GM23248 (cell line): ENCODE measurements at regions not wholly inside any gene's neighbourhood (a gene's known extent, or its start where the extent isn't known, plus 50 kb on each side); places are given as distances from the start of the nearest gene placed in this dataset.

Experiments used
- DNase-seq: peaks from one replicate; pipeline ENCODE4 v3.0.0-alpha.2; 2015
- H2AFZ ChIP-seq: fragments of 200-600 bp; sonication (generic); 2 replicates; pipeline ENCODE4 v1.6.1; 2016; ENCODE audit warnings: antibody characterized with exemption
- H3F3A ChIP-seq: fragments of 200-600 bp; sonication (generic); 2 replicates; pipeline ENCODE4 v1.6.1; 2016; ENCODE audit warnings: mild to moderate bottlenecking, antibody characterized with exemption, mixed run types; ENCODE audit not compliant: insufficient read depth
- H3K27ac ChIP-seq: fragments of 200-600 bp; sonication (generic); 2 replicates; pipeline ENCODE4 v1.5.1; 2016; ENCODE audit warnings: mild to moderate bottlenecking
- H3K27me3 ChIP-seq: fragments of 200-600 bp; sonication (generic); replicated peaks from 2 replicates; pipeline ENCODE4 v1.6.1; 2016; ENCODE audit warnings: mild to moderate bottlenecking; ENCODE audit not compliant: insufficient read depth
- H3K36me3 ChIP-seq: fragments of 200-600 bp; sonication (generic); 2 replicates; pipeline ENCODE4 v1.6.1; 2016; ENCODE audit warnings: low read depth, mild to moderate bottlenecking
- H3K4me1 ChIP-seq: fragments of 200-600 bp; sonication (generic); 2 replicates; pipeline ENCODE4 v1.6.1; 2016; ENCODE audit warnings: mild to moderate bottlenecking; ENCODE audit not compliant: insufficient read depth
- H3K4me2 ChIP-seq: fragments of 200-600 bp; sonication (generic); one replicate; pipeline ENCODE4 v1.6.1; 2016; ENCODE audit warnings: mild to moderate bottlenecking; ENCODE audit not compliant: unreplicated experiment
- H3K4me3 ChIP-seq: fragments of 200-600 bp; sonication (generic); 2 replicates; pipeline ENCODE4 v1.5.1; 2016; ENCODE audit warnings: mild to moderate bottlenecking
- H3K79me2 ChIP-seq: fragments of 200-600 bp; sonication (generic); 2 replicates; pipeline ENCODE4 v1.6.1; 2016; ENCODE audit warnings: mild to moderate bottlenecking; ENCODE audit not compliant: insufficient read depth
- H3K9ac ChIP-seq: fragments of 200-600 bp; sonication (generic); 2 replicates; pipeline ENCODE4 v1.6.1; 2016; ENCODE audit warnings: mild to moderate bottlenecking
- H3K9me2 ChIP-seq: fragments of 200-600 bp; sonication (generic); 2 replicates; pipeline ENCODE4 v1.6.1; 2016; ENCODE audit warnings: mixed run types, mild to moderate bottlenecking, moderate library complexity; ENCODE audit not compliant: insufficient read depth
- H3K9me3 ChIP-seq: fragments of 200-600 bp; sonication (generic); one replicate; pipeline ENCODE4 v1.6.1; 2017; ENCODE audit warnings: low read depth
- H4K20me1 ChIP-seq: fragments of 200-600 bp; sonication (generic); 2 replicates; pipeline ENCODE4 v1.6.0; 2016; ENCODE audit not compliant: insufficient read depth
- EZH2 ChIP-seq: fragments of 200-600 bp; sonication (generic); IDR thresholded peaks from 2 replicates; pipeline ENCODE4 v1.6.1; 2018; ENCODE audit warnings: antibody characterized with exemption, mild to moderate bottlenecking; ENCODE audit not compliant: insufficient read depth, poor library complexity, severe bottlenecking
- EZH2phosphoT487 ChIP-seq: fragments of 200-600 bp; sonication (generic); IDR thresholded peaks from 2 replicates; pipeline ENCODE4 v1.6.1; 2018; ENCODE audit warnings: antibody characterized with exemption, moderate library complexity, mild to moderate bottlenecking, low read depth; ENCODE audit not compliant: insufficient read depth
- WGBS, 2 experiments: methylation state at CpG; one replicate each; pipeline ENCODE4 v1.1.6; 2015 to 2017; ENCODE audit warnings: low lambda C conversion rate in 2 of 2, low coverage in 1 of 2; ENCODE audit errors: missing lambda C conversion rate in 2 of 2; 5-methylcytosine and 5-hydroxymethylcytosine counted together
- in situ Hi-C: fragments of 300-500 bp; cut with MboI; formaldehyde crosslinking; loops from 2 replicates; pipeline ENCODE4 v1.15.0; 2020

DNA sequence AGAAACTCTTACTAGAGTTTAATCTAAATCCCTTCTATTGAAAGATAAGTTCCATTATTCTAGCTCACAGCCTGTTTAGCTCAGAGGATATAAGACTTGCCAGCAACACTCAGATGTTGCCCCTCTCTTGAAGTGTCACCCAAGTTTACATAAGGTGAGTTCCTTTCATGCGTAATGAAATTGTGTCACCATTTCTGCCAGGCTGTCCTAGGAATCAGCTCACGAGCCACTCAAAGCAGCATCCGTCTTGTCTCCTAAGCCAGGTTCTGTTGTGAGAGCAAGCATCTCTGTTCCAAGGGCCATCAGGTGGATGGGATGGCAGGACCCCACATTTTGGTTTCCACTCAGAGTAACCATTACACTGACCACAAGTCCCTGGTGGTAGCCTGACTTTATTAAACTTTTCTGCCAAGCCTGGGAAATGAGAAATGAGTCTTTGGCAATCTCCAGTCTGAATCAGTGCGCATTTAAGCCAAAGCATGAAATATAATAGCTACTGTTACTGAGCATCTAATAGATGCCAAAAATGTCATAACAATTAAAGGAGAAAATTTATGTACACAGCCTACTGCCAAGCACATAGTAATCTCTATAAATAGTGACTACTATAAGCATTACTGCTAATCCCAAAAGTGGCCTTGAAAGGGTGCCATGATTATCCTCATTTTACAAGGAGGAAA is 179.6 kb upstream of the MIR17HG start:
- Histone ChIP-seq H4K20me1 (no peaks in the 10 kb centered on the region), H3K9ac (no peak overlapping the region), H3K27me3 (no peaks in the 10 kb centered on the region), H3F3A (no peaks in the 10 kb centered on the region), H3K36me3 (no peaks in the 10 kb centered on the region), H3K4me2 (no peak overlapping the region), H3K4me3 (no peak overlapping the region), H3K9me3 (no peaks in the 10 kb centered on the region), H3K9me2 (no peaks in the 10 kb centered on the region), H2AFZ (no peak overlapping the region), H3K27ac (no peak overlapping the region), H3K79me2 (no peaks in the 10 kb centered on the region), H3K4me1 (no peaks in the 10 kb centered on the region)
- no peak for DNase-seq
- in situ Hi-C loops, result no loop called here
- TF ChIP-seq EZH2 (no peak), EZH2phosphoT487 (no peak)
- WGBS, 2 experiments, result 25 to 28% methylated on average over 4 of the region's 4 CpGs

GRCh38 chr13:91168386-91168711 is 179.1 kb upstream of the MIR17HG start:
- no peaks in the 10 kb centered on the region for H3K79me2 ChIP-seq
- no peak overlapping the region for H3K4me3 ChIP-seq
- TF ChIP-seq EZH2 (no peak), EZH2phosphoT487 (no peak)
- 4 to 11% methylated on average over 4 of the region's 4 CpGs for WGBS, 2 experiments
- H3K9ac ChIP-seq, result no peak overlapping the region
- no peak overlapping the region for H3K27ac ChIP-seq
- H3K36me3 ChIP-seq, result no peaks in the 10 kb centered on the region
- H3K27me3 ChIP-seq, result no peaks in the 10 kb centered on the region
- H3F3A ChIP-seq, result no peaks in the 10 kb centered on the region
- in situ Hi-C loops, result no loop called here
- no peaks in the 10 kb centered on the region for H3K4me1 ChIP-seq
- H3K9me3 ChIP-seq, result no peaks in the 10 kb centered on the region
- no peak for DNase-seq
- no peaks in the 10 kb centered on the region for H4K20me1 ChIP-seq
- no peaks in the 10 kb centered on the region for H3K9me2 ChIP-seq
- no peak overlapping the region for H3K4me2 ChIP-seq
- H2AFZ ChIP-seq, result no peak overlapping the region

GRCh38 chr13:91169321-91170050 is 178.0 kb upstream of the MIR17HG start:
- H3K27me3 ChIP-seq, result no peaks in the 10 kb centered on the region
- no peak for TF ChIP-seq EZH2
- no peaks in the 10 kb centered on the region for H3K79me2 ChIP-seq
- WGBS, 2 experiments, result 11% methylated on average over 5 of the region's 5 CpGs
- H3K9me2 ChIP-seq, result no peaks in the 10 kb centered on the region
- H3F3A ChIP-seq, result no peaks in the 10 kb centered on the region
- H2AFZ ChIP-seq, result no peak overlapping the region
- H3K27ac ChIP-seq, result no peak overlapping the region
- no peak overlapping the region for H3K4me3 ChIP-seq
- H3K4me1 ChIP-seq, result no peaks in the 10 kb centered on the region
- no peak overlapping the region for H3K4me2 ChIP-seq
- no peaks in the 10 kb centered on the region for H3K36me3 ChIP-seq
- H3K9me3 ChIP-seq, result no peaks in the 10 kb centered on the region
- no peaks in the 10 kb centered on the region for H4K20me1 ChIP-seq
- in situ Hi-C loops, result no loop called here
- DNase-seq, result no peak
- no peak overlapping the region for H3K9ac ChIP-seq

- H3K9ac ChIP-seq, result no peak overlapping the region
- no peak overlapping the region for H3K4me2 ChIP-seq
- H3K4me3 ChIP-seq, result no peak overlapping the region
- 28 to 31% methylated on average over 4 of the region's 4 CpGs for WGBS, 2 experiments
- no peaks in the 10 kb centered on the region for H3K36me3 ChIP-seq
- H3K4me1 ChIP-seq, result no peaks in the 10 kb centered on the region
- H3K79me2 ChIP-seq, result no peaks in the 10 kb centered on the region
- no peaks in the 10 kb centered on the region for H3K9me3 ChIP-seq
- no peak overlapping the region for H3K27ac ChIP-seq
- H3K9me2 ChIP-seq, result no peaks in the 10 kb centered on the region
- TF ChIP-seq EZH2phosphoT487 (no peak), EZH2 (no peak)
- no peaks in the 10 kb centered on the region for H3K27me3 ChIP-seq
- H2AFZ ChIP-seq, result no peak overlapping the region
- no peaks in the 10 kb centered on the region for H3F3A ChIP-seq
- no peak for DNase-seq
- H4K20me1 ChIP-seq, result no peaks in the 10 kb centered on the region
- in situ Hi-C loops, result no loop called here
Measured at GRCh38 chr13:91172160-91172559, 175.3 kb upstream of the MIR17HG start.
